HFF-Myc (cell line): ENCODE measurements at regions not wholly inside any gene's neighbourhood (a gene's known extent, or its start where the extent isn't known, plus 50 kb on each side); places are given as distances from the start of the nearest gene placed in this dataset.

Source experiments
- DNase-seq: peaks from one replicate; pipeline ENCODE4 v3.0.0-alpha.2; 2011; ENCODE audit warnings: low read depth; ENCODE audit errors: extremely low read depth
- H3K4me3 ChIP-seq: replicated peaks from 2 replicates; pipeline ENCODE4 v1.5.1; 2011; ENCODE audit warnings: low read depth, mild to moderate bottlenecking, control low read depth, low read length
- TF ChIP-seq, protein P1 (sequence below): IDR thresholded peaks from 2 replicates; pipeline ENCODE4 v1.5.1; 2012; ENCODE audit warnings: mild to moderate bottlenecking, low read depth, low read length, control low read depth; ENCODE audit errors: missing control alignments

- no peak overlapping the region for H3K4me3 ChIP-seq
- DNase-seq = no peak
- TF ChIP-seq, protein P1, sequence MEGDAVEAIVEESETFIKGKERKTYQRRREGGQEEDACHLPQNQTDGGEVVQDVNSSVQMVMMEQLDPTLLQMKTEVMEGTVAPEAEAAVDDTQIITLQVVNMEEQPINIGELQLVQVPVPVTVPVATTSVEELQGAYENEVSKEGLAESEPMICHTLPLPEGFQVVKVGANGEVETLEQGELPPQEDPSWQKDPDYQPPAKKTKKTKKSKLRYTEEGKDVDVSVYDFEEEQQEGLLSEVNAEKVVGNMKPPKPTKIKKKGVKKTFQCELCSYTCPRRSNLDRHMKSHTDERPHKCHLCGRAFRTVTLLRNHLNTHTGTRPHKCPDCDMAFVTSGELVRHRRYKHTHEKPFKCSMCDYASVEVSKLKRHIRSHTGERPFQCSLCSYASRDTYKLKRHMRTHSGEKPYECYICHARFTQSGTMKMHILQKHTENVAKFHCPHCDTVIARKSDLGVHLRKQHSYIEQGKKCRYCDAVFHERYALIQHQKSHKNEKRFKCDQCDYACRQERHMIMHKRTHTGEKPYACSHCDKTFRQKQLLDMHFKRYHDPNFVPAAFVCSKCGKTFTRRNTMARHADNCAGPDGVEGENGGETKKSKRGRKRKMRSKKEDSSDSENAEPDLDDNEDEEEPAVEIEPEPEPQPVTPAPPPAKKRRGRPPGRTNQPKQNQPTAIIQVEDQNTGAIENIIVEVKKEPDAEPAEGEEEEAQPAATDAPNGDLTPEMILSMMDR = no peak
Measured at GRCh38 chr13:53121131-53121773, 92.6 kb downstream of the OLFM4 start.

DNA sequence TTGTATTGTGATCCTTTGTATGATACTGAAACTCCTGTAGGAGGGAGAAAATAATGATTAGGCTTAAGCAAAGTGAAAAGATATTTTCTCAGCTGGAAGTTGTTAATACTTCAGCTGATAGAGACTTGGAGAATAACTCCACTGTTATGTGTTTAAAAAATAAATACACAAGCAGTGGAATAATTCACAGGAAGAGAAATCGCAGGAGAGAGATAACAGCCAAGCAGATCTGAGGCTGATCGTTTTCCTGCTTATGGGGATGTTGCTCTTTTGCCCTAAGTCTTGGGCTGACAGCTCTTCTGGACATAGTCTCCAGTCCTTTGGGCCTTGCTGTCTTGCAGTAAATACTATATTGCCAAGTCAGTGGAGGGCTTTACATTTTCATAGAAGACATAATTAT, 93.3 kb downstream of the OLFM4 start:
- DNase-seq = no peak
- TF ChIP-seq, protein P1 = no peak
- no peak overlapping the region for H3K4me3 ChIP-seq

DNA sequence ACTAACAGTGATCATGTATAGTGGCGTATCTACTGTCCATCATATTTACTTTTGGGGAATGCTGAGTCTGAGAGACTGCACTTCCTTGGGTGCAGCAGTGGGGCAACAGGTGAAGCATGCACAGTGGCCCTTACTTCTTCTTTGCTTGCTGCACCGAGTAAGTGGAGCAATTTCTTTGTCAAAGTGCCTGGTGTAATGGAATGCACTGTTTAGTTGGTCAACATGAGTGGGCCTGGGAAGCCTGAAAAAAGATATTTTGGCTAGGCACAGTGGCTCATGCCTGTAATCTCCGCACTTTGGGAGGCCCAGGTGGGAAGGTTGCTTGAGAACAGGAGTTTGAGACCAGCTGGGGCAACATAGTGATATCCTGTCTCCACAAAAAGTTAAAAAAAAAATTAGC, 94.9 kb downstream of the OLFM4 start:
- H3K4me3 ChIP-seq = no peak overlapping the region
- TF ChIP-seq, protein P1 = no peak
- DNase-seq = no peak

- no peak overlapping the region for H3K4me3 ChIP-seq
- no peak for DNase-seq
- TF ChIP-seq, protein P1 = no peak
Measured at GRCh38 chr13:53124623-53125022, 96.0 kb downstream of the OLFM4 start.

DNA sequence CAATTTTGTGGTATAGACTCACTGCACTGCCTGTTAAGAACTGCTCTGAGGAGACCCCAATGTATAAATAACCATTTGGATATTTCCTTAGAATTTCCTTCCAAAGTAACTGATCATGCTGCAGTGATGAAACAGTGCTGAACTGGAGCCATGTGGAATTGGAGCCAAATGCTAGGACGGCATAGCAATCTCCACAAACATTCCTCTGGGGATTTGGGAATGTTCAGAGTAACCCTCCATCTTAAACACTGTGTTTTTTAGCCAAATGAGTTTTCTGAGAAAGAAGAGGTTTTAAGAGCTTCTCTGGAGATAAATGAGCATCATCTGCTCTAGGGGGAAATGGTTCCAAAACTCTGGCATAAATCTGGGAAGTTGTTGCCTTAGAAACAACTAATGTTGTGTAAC, 98.2 kb downstream of the OLFM4 start:
- no peak overlapping the region for H3K4me3 ChIP-seq
- DNase-seq = no peak
- TF ChIP-seq, protein P1 = no peak

GRCh38 chr13:53127373-53127772, 98.8 kb downstream of the OLFM4 start:
- H3K4me3 ChIP-seq = no peak overlapping the region
- TF ChIP-seq, protein P1 = no peak
- no peak for DNase-seq

DNA sequence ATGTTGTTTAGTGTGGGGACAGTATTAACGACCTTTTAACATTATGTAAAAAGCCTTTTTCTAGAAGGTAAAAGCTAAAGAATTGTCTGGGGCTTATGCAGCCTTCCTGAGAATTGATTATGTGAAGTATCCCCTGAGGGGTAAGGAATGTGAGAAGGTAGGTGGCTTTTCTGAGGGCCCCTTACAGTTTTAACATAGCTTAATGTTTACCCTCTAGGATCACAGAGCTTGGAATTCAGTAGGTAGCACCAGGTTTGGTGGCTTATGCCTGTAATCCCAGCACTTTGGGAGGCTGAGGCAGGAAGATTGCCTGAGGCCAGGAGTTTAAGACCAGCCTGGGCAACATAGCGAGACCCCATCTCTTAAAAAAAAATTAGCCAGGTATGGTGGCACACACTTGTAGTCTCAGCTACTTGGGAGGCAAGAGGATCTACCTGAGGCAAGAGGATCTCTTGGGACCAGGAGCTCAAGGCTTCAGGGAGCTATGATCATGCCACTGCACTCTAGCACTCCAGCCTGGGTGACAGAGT, 101.3 kb downstream of the OLFM4 start:
- TF ChIP-seq, protein P1 = no peak
- no peak overlapping the region for H3K4me3 ChIP-seq
- no peak for DNase-seq
